ENCODE measurements at regions not wholly inside any gene's neighbourhood (a gene's known extent, or its start where the extent isn't known, plus 50 kb on each side); places are given as distances from the start of the nearest gene placed in this dataset.
"Not testable (repeated sequence)": the region's sequence is repeated elsewhere in the genome, so short reads cannot be mapped to it uniquely, and the experiment has no call there.

GRCh38 chr1:146326863-146327262 is 98.0 kb upstream of the NOTCH2NLA start:
- DNase-seq (ENCODE audit: low read depth in 2 of 2), result not testable (repeated sequence)

DNA sequence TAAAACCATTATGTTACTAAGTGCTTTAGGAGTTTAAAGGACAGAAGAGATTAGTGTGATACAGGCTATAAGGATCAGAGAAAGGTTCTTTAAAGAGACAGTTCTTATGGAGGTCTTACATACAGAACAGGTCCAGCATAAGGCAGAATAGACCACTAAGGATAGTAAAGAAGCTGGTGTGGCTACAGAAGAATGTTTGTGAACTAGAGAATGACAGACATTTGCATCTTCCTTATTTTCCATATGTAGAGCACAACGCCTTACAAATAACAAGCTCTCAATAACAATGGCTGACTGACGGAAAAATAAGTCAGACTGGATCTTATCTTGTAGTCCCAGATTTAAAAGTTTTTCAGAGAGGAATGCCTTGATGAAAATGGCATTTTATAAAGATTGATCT is 95.6 kb upstream of the NOTCH2NLA start:
- not testable (repeated sequence) for DNase-seq (ENCODE audit: low read depth in 2 of 2)

DNA sequence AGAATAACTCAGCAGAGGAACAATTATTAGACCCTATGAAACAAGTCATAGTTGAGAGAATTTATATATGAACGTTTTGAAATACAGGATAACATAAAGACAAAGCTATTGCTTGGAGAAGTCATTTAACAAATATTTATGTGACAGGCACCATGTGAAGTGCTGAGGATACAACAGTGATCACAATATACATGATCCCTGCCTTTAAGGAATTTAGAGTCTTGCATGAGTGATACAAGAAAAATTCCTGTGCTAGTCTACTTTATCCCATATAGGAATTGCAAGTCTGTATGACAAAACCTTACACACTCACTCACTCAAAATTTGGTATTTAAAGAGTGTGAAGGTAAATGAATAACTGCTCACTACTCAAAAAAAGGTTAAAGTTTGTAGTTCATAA is 94.5 kb upstream of the NOTCH2NLA start:
- DNase-seq (ENCODE audit: low read depth in 2 of 2), result not testable (repeated sequence)

DNA sequence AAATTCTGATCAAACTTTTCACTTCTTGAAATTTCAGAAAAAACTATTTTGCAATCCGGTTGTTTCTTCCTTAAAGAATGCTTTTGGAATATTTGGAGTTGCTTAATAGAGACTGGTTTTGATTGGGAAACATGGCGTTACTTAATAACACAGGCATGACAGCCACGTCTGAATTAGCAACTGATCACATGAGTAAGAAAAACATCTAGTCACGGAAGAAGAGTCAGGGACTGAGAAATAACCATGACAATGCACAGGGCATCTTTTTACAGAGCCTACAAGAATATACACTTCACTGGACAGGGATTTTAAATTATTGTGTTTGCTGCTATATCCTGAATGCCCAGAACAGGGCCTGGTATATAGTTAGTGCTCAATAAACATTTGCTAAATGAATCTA is 94.1 kb upstream of the NOTCH2NLA start:
- DNase-seq (ENCODE audit: low read depth in 2 of 2), result not testable (repeated sequence)

DNA sequence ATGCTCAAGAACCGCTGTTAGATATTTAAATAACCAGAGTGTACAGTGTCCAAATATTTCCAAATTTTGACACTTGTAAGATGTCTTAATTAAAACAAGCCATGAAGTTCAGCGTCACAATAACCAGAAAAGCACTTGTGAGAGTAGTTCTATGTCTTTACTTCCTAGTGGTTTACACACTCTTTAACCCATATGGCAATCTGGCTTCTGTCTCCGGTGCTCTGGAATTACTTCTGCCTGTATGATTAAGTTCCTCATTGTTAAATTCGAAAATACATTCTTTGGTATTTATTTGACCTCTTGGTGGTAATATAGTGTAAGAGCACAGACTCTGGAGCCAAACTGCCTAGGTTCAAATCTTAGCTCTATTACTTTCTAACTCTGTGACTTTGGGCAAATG is 89.9 kb upstream of the NOTCH2NLA start:
- not testable (repeated sequence) for DNase-seq (ENCODE audit: low read depth in 2 of 2)

GRCh38 chr1:146317785-146318184 is 89.0 kb upstream of the NOTCH2NLA start:
- DNase-seq (ENCODE audit: low read depth in 2 of 2), result not testable (repeated sequence)

DNA sequence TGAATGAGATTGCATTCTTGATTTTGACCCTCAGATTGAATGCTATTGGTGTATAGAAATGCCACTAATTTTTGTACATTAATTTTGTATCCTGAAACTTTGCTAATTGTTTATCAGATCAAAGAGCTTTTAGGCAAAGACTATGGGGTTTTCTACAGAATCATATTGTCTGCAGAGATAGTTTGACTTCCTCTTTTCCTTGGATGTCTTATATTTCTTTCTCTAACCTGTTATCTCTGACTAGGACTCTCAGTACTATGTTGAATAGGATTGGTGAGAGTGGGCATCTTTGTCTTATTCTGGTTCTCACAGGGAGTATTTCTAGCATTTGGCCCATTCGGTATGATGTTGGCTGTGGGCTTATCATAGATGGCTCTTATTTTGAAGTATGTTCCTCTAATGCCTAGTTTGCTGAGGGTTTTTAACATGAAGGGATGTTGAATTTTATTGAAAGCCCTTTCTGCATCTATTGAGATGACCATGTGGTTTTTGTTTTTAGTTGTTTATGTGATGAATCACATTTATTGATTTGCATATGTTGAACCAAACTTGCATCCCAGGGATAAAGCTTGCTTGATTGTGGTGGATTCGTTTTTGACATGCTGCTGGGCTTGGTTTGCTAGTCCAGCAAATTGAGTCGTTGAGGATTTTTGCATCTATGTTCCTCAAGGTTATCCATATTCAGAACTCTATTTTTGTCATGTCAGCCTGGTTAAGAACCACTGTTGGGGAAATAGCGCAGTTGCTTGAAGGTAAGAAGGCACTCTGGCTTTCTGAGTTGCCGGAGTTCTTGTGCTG is 85.8 kb upstream of the NOTCH2NLA start:
- not testable (repeated sequence) for DNase-seq (ENCODE audit: low read depth in 2 of 2)

- not testable (repeated sequence) for DNase-seq (ENCODE audit: low read depth in 2 of 2)
These were observed 81.8 kb upstream of the NOTCH2NLA start for GRCh38 chr1:146310579-146310978.

- DNase-seq (ENCODE audit: low read depth in 2 of 2), result not testable (repeated sequence)
These were observed 80.6 kb upstream of the NOTCH2NLA start for GRCh38 chr1:146309427-146309826.

DNA sequence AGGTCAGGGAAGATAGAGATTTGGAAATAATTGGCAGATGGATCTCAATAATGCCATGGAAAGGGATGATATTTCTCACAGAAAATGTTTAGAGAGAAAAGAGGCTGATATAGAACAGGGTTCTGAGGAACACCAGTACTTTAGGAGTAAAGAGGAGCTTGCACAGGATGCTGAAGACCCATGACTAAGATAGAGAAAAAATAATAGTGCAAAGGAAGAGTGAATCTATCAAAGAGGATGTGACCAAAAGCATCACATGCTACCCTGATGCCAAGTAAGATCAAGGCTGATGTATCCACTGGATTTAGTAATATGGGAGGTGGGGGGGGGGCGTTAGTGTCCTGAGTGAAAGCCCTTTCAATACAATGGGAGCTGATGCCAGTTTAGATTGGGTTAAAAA is 80.1 kb upstream of the NOTCH2NLA start:
- not testable (repeated sequence) for DNase-seq (ENCODE audit: low read depth in 2 of 2)

DNA sequence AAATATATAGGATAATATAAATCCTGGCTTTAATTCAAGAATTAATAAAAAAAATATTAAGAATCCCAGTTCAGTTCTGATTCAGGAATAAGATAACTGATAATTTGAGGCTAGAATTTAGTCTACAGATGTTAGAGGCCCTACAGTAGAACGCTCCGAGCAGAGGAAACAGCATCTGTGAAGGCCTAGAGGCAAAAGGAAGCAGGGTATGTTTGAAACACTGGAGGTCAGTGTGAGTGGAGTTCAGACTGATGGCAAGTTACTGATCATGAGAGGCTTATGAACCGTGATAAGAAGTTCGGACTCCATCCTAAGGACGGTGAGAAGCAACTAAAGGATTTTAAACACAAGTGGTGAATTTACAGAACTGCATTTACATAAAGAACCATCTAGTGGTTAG is 79.3 kb upstream of the NOTCH2NLA start:
- DNase-seq (ENCODE audit: low read depth in 2 of 2), result not testable (repeated sequence)

GRCh38 chr1:146307632-146308031 is 78.8 kb upstream of the NOTCH2NLA start:
- not testable (repeated sequence) for DNase-seq (ENCODE audit: low read depth in 2 of 2)

DNA sequence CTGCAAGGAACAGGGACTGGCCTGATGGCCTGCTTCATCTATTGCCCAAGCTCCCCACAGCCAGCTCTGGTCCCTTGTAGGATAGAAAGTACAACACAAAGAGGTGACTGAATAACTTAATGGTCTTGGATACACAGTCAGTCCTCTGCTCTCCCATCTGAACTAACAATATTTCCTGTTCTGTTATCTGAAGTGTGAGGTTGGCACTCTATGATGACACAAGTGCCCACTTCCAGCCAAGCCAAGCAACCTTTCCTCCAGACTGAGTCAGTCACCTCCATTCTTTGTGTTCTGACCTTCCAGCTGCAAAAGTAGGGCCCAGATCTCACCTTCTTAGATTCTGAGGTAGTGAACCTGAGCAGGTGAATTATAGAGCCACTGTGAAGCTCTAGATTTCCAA is 77.8 kb upstream of the NOTCH2NLA start:
- not testable (repeated sequence) for DNase-seq (ENCODE audit: low read depth in 2 of 2)

GRCh38 chr1:146305442-146305841 is 76.6 kb upstream of the NOTCH2NLA start:
- DNase-seq (ENCODE audit: low read depth in 2 of 2), result not testable (repeated sequence)

DNA sequence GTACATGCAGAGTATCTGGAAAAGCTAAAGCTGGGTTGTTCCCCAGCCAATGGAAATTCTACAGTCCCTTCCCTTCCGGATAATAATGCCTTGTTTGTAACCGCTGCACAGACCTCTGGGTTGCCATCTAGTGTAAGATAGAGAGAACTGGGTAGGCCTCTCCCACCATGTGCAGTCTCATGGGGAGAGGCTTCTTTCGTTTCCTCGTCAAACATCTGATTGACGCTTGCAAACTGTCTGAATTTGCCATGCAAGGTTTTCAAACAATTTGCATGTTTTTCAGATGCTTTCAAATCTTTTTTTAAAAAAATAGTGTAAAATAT is 69.7 kb upstream of the NOTCH2NLA start:
- DNase-seq (ENCODE audit: low read depth in 2 of 2), result not testable (repeated sequence)

DNA sequence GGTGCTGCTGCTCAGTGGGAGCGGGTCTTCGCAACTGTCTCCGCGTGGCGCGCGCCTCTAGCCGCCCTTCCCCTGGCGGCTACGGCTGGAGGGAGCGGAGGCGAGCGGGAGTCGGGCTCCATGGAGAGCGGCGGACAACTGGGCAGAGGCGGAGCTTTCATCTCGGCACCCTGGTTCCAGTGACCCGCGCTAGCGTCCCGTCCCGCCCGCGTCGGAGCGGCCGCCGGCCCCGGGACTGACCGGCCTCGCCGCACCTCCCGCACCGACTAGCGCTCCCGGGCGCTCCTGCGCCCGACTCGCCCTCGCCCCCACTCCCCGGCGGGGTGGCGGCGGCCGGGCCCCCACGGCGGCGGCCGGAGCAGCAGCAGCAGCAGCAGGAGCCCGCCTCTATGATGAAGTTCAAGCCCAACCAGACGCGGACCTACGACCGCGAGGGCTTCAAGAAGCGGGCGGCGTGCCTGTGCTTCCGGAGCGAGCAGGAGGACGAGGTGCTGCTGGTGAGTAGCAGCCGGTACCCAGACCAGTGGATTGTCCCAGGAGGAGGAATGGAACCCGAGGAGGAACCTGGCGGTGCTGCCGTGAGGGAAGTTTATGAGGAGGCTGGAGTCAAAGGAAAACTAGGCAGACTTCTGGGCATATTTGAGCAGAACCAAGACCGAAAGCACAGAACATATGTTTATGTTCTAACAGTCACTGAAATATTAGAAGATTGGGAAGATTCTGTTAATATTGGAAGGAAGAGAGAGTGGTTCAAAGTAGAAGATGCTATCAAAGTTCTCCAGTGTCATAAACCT is 69.2 kb upstream of the NOTCH2NLA start:
- DNase-seq (ENCODE audit: low read depth in 2 of 2), result not testable (repeated sequence)

DNA sequence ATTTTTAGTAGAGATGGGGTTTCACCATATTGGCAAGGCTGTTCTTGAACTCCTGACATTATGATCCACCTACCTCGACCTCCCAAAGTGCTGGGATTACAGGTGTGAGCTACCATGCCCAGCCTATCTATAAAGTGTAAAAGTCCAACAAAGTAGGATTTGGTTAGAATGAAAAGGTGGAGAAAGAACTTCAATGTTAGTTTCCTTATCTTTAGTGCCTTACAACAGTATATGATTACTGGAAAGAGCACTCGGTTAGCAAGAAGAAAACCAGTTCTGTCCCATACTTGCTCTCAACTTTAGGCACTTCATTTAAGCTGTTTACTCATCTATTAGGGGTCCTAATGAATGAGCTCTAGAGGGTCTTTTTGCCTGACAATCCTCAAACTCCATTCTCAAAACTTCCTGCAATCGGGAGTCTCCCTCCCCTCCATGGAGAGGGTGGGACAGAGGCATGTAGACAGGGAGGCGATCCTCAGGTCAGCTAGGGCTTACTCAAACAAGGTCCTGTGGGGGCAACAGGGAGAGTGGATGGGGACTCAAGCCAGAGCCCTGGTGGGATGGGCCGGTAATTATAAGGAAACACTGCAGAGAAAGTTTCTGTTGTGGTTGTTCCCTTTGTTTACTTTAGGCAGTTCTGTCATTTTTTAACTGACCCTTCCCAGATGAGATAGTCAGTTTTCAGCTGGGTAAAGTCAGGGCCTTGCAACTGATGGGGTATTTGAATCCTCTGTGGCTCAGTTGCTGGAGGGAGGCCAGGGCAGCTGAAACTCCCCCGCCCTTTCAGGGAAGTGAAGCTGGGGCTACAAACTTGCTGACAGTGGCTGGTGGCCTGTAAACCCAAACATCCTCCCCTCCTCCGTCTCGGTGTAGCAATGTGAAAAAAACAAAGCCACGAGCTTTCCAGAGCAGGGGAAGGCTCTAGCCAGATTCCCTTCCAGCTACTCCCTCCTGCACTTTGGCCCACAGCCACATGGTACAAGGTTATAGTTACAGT is 64.4 kb upstream of the NOTCH2NLA start:
- DNase-seq (ENCODE audit: low read depth in 2 of 2), result not testable (repeated sequence)

DNA sequence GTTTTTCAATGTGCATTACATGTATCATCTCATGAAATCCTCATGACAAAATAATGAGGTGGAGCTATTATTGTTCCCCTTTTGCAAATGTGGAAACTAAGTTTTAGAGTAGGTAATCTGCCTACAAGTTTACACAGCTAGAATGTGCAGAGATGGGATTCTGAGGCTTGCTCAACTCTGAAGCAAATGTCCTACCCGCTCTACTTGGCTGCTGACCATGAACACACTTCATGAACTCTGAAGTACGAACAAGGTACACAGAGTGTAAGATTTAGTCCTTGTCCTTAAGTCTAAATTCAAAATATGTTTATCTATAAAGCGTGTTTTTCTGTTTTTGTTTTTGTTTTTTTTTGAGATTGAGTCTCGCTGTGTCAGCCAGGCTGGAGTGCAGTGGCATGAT is 63.6 kb upstream of the NOTCH2NLA start:
- not testable (repeated sequence) for DNase-seq (ENCODE audit: low read depth in 2 of 2)

GRCh38 chr1:146287881-146288280 is 59.1 kb upstream of the NOTCH2NLA start:
- not testable (repeated sequence) for DNase-seq (ENCODE audit: low read depth in 2 of 2)

DNA sequence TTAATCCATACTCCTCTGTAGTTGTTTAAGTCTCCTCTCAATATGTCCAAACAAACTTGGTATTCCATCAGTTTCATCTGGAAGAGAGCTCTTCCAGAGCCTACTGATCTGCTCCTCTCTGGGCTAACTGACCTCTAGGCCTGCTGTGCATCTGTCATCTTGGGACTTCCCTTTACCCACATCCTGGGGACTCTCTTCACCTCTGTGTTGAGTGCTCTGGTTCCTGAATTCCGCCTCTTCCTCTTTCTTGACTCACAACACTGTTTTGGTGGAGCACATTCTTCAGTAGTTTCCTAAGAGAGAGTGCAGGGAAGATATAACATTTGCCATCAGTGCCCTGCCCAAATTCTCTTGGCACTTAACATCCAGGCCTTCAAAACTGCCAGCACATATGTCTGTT is 55.9 kb upstream of the NOTCH2NLA start:
- not testable (repeated sequence) for DNase-seq (ENCODE audit: low read depth in 2 of 2)

DNA sequence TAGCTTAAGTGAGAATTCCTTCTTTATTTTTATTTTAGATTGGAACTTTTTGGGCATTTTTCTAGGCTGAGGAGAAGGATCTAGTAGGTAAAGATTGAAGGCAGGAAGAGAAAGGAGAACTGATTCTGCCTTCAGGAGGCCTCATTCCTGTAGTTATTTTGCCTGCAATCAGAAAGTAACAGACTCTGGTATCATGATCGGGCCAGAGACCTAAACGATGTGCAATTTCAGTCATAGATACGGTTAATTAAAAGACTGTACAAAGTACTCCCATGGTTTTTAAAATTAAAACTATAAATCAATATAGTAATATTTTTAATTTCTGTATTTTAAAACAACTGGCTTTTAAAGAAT is 54.7 kb upstream of the NOTCH2NLA start:
- not testable (repeated sequence) for DNase-seq (ENCODE audit: low read depth in 2 of 2)
